IMR-90 (cell line): ENCODE measurements at regions not wholly inside any gene's neighbourhood (a gene's known extent, or its start where the extent isn't known, plus 50 kb on each side); places are given as distances from the start of the nearest gene placed in this dataset.
"Not testable (repeated sequence)": the region's sequence is repeated elsewhere in the genome, so short reads cannot be mapped to it uniquely, and the experiment has no call there.

Experiments used
- CHD1 ChIP-seq: IDR thresholded peaks from 2 replicates; pipeline ENCODE4 v1.6.1; 2012; ENCODE audit warnings: low read depth, low read length, improper control_type of control experiment
- CTCF ChIP-seq: conservative IDR thresholded peaks from 2 replicates; pipeline ENCODE4 v1.5.1; 2012; ENCODE audit warnings: mild to moderate bottlenecking, low read depth, low read length, improper control_type of control experiment
- POLR2A ChIP-seq: IDR thresholded peaks from 2 replicates; pipeline ENCODE4 v1.6.1; 2012; ENCODE audit warnings: mild to moderate bottlenecking, low read depth, low read length
- RFX5 ChIP-seq: IDR thresholded peaks from 2 replicates; pipeline ENCODE4 v1.8.0; 2012; ENCODE audit warnings: low read depth, mild to moderate bottlenecking, low read length, moderate library complexity

- TF ChIP-seq RFX5, CTCF, POLR2A, CHD1: not testable (repeated sequence)
These were observed 149.5 kb downstream of the GLUD2 start for GRCh38 chrX:121196872-121197444.
